Spleen (tissue), 11 donors: ENCODE measurements at regions not wholly inside any gene's neighbourhood (a gene's known extent, or its start where the extent isn't known, plus 50 kb on each side); places are given as distances from the start of the nearest gene placed in this dataset.

ENCODE experiments used
- DNase-seq: peaks from one replicate; pipeline ENCODE4 v3.0.0-alpha.2; 2020
- H3K27ac ChIP-seq, 8 donors: fragments of 200-600 bp; sonication (generic) in 7 of 8; 1 replicate in 4 of 8; 2 replicates in 4 of 8; pipeline versions ENCODE4 v1.5.0 to v1.8.0; 2016 to 2021; ENCODE audit warnings: inconsistent platforms in 4 of 8, mild to moderate bottlenecking in 4 of 8, moderate library complexity in 1 of 8
- H3K27me3 ChIP-seq, 7 donors: fragments of 200-600 bp; sonication (generic) in 6 of 7; replicated peaks in 1 of 7; 1 replicate in 4 of 7; 2 replicates in 3 of 7; pipeline versions ENCODE4 v1.5.0 to v1.8.0; 2016 to 2021; ENCODE audit warnings: inconsistent platforms in 3 of 7, mild to moderate bottlenecking in 1 of 7
- H3K36me3 ChIP-seq, 6 donors: fragments of 200-600 bp; sonication (generic) in 5 of 6; 1 replicate in 4 of 6; 2 replicates in 2 of 6; pipeline versions ENCODE4 v1.5.0 to v1.8.0; 2016 to 2021; ENCODE audit warnings: inconsistent platforms in 2 of 6
- H3K4me1 ChIP-seq, 6 donors: fragments of 200-600 bp; sonication (generic) in 5 of 6; 1 replicate in 3 of 6; 2 replicates in 3 of 6; pipeline versions ENCODE4 v1.5.0 to v1.8.0; 2016 to 2021; ENCODE audit warnings: inconsistent platforms in 3 of 6
- H3K4me3 ChIP-seq, 8 donors: fragments of 200-600 bp; sonication (generic) in 7 of 8; 1 replicate in 4 of 8; 2 replicates in 4 of 8; pipeline versions ENCODE4 v1.5.0 to v1.8.0; 2016 to 2021; ENCODE audit warnings: inconsistent platforms in 4 of 8, mild to moderate bottlenecking in 4 of 8, moderate library complexity in 2 of 8
- H3K9me3 ChIP-seq, 8 donors: fragments of 200-600 bp; sonication (generic) in 7 of 8; 1 replicate in 4 of 8; 2 replicates in 4 of 8; pipeline versions ENCODE4 v1.5.0 to v1.8.0; 2016 to 2021; ENCODE audit warnings: inconsistent platforms in 4 of 8
- POLR2A ChIP-seq, 3 donors: fragments of 450-650 bp; IDR thresholded peaks; one replicate each; pipeline ENCODE4 v1.5.1; 2017; ENCODE audit warnings: antibody characterized with exemption in 3 of 3, mild to moderate bottlenecking in 1 of 3
- POLR2AphosphoS5 ChIP-seq, 3 donors: sonication (generic); formaldehyde crosslinking; IDR thresholded peaks; one replicate each; pipeline ENCODE4 v1.5.1; 2017; ENCODE audit warnings: antibody characterized with exemption in 3 of 3
- WGBS, 5 donors: extraction: QIAGEN DNeasy Blood & Tissue Kit in 3 of 5; methylation state at CpG; one replicate each; pipeline versions ENCODE4 v1.1.5 to v1.1.7; 2013 to 2018; 5-methylcytosine and 5-hydroxymethylcytosine counted together
- intact Hi-C: fragments of 100-400 bp; cut with DNase I; formaldehyde crosslinking; loops from one replicate; pipeline ENCODE4 v1.15.0; 2023; ENCODE audit warnings: low total_unique reads
- TF ChIP-seq, protein P1 (sequence below), 11 experiments: fragments of 200-600 bp in 7 of 11; fragments of 450-650 bp in 4 of 11; sonication (generic) in 4 of 11; IDR thresholded peaks in 8 of 11; conservative IDR thresholded peaks in 3 of 11; 1 replicate in 7 of 11; 2 replicates in 4 of 11; pipeline versions ENCODE4 v1.4.0 to v1.8.0; 2016 to 2021; ENCODE audit warnings: antibody characterized with exemption in 11 of 11, inconsistent platforms in 4 of 11, mild to moderate bottlenecking in 1 of 11
- donor health status: healthy with polysubstance abuse.
- donor health status: DM: no; HTN: no; CAD: no; lungs with moderate emphysema.
- donor health status: DM: no; HTN: no; CAD: no.
- donor health status: Bipolar disorder and iron deficiency.
- donor health status: healthy.
- donor health status: DM: no; HTN: no; CAD: no.
- donor health status: DM: yes; HTN: yes; CAD: no.

DNA sequence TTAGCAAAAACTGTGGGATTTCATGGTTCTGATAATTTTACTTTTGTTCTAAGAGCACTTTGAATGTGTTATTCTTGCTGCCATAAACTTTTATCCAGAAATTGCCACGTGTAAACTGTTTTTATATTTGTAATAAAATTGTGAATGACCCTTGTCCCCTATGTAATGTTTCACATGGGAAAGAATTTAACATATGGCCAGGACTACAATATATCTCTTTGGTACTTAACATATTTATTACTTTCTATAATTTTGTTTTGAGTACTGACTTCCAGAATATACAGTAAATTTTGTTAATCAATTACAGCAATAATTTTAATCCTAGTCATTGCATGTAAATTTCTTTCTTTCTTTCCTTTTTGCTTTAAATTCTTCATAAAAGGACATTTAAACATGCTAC is 735.0 kb upstream of the PHF14 start:
- H3K27ac ChIP-seq: no peak overlapping the region
- intact Hi-C loops: no loop called here
- no peaks in the 10 kb centered on the region for H3K36me3 ChIP-seq
- 38 to 67% (median 52%) methylated on average over 1 of the region's 1 CpG for WGBS, 5 donors
- H3K4me1 ChIP-seq: no peaks in the 10 kb centered on the region
- H3K27me3 ChIP-seq: no peaks in the 10 kb centered on the region
- no peak overlapping the region for H3K4me3 ChIP-seq
- peaks cover 0 to 7% (median 0%) of the 10 kb centered on the region in 8 donors for H3K9me3 ChIP-seq
- DNase-seq: no peak
- TF ChIP-seq POLR2AphosphoS5 (IDR thresholded peaks at IDR 0.05) (no peak), POLR2A (IDR thresholded peaks at IDR 0.05) (no peak)
- TF ChIP-seq, protein P1, sequence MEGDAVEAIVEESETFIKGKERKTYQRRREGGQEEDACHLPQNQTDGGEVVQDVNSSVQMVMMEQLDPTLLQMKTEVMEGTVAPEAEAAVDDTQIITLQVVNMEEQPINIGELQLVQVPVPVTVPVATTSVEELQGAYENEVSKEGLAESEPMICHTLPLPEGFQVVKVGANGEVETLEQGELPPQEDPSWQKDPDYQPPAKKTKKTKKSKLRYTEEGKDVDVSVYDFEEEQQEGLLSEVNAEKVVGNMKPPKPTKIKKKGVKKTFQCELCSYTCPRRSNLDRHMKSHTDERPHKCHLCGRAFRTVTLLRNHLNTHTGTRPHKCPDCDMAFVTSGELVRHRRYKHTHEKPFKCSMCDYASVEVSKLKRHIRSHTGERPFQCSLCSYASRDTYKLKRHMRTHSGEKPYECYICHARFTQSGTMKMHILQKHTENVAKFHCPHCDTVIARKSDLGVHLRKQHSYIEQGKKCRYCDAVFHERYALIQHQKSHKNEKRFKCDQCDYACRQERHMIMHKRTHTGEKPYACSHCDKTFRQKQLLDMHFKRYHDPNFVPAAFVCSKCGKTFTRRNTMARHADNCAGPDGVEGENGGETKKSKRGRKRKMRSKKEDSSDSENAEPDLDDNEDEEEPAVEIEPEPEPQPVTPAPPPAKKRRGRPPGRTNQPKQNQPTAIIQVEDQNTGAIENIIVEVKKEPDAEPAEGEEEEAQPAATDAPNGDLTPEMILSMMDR (IDR thresholded peaks at IDR 0.05 in 8 of 11, conservative IDR thresholded peaks at IDR 0.05 in 3 of 11): no peak

DNA sequence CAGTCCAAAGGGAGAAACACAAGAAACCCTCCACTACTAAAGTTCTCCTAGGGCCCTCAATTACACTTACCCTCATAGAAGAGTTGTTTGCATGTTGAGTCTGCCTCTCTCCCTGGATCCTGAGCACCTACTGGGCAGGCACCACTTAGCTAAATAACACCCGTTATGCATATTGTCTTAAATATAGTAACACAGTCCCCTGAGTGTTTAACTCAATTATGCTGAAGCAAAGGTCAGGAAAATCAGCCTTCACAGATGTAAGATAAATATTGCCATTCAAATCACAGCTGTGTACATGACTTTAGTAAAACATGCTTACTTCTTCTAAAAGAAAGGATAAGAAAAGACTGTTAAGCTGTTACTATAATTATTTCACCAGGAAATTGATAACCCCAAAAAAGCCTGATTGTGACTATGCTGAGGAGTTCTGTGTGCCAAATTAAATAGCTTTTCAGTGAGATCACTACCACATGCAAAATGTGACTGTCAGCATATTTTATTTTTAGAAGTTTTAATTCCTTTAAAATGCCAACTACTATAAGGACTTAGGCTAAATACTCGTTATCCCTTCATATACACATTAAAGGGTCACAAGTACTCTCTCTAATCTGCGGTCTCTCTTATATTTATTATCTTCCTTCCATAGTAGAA is 733.9 kb upstream of the PHF14 start:
- TF ChIP-seq POLR2AphosphoS5 (IDR thresholded peaks at IDR 0.05) (no peak), POLR2A (IDR thresholded peaks at IDR 0.05) (no peak)
- TF ChIP-seq, protein P1 (IDR thresholded peaks at IDR 0.05 in 8 of 11, conservative IDR thresholded peaks at IDR 0.05 in 3 of 11): no peak

DNA sequence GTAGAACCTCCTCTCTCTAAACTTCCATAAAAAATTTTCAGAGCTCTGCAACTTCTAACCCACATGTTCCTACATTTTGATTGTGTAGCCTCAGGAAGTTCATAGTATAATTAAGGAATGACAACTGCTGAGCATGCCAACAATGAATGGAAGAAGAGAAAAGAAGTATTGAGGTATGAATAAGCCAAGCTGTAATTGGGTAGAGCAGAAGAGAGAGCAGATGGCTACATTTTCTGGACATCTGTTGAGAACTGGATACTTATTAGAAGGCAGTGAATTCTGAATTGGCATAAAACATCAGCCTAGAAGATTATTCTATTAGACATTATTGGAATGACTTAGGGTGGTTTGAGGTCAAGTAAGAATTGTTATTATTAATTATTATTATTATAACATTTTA is 728.3 kb upstream of the PHF14 start:
- Histone ChIP-seq H3K27ac (no peak overlapping the region), H3K36me3 (no peaks in the 10 kb centered on the region), H3K4me1 (no peaks in the 10 kb centered on the region), H3K9me3 (peaks cover 0 to 49% (median 21%) of the 10 kb centered on the region in 8 donors), H3K4me3 (no peak overlapping the region), H3K27me3 (no peaks in the 10 kb centered on the region)
- TF ChIP-seq POLR2A (IDR thresholded peaks at IDR 0.05) (no peak), POLR2AphosphoS5 (IDR thresholded peaks at IDR 0.05) (no peak)
- TF ChIP-seq, protein P1 (IDR thresholded peaks at IDR 0.05 in 8 of 11, conservative IDR thresholded peaks at IDR 0.05 in 3 of 11): no peak
- intact Hi-C loops: no loop called here
- DNase-seq: no peak

More for the DNA sequence above, 733.9 kb upstream of the PHF14 start:
- Histone ChIP-seq H3K36me3 (no peaks in the 10 kb centered on the region), H3K4me3 (no peak overlapping the region), H3K27ac (no peak overlapping the region), H3K9me3 (peaks cover 0 to 9% (median 0%) of the 10 kb centered on the region in 8 donors), H3K27me3 (no peaks in the 10 kb centered on the region), H3K4me1 (no peaks in the 10 kb centered on the region)
- 48 to 69% (median 67%) methylated on average over 3 of the region's 3 CpGs for WGBS, 5 donors
- no peak for DNase-seq
- intact Hi-C loops: no loop called here

DNA sequence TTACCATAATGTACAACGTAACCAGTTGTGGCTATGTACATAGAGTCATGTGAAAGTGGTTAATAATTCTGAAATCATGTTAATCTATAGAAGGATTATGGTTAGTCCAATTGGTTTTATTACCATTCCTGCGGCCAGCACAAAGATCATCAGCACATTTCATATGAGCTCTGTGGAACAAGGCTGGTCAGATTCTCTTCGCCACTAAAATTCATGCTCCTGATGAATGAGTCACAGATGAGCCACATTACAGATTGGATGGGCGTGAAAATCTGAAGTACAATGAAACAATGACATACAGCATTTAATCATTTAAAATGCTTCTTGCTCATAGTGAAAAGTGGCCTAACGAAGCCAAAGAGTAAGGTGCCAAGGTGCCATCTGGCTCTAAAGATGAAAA is 716.2 kb upstream of the PHF14 start:
- H3K4me3 ChIP-seq: no peak overlapping the region
- no peaks in the 10 kb centered on the region for H3K4me1 ChIP-seq
- DNase-seq: no peak
- H3K9me3 ChIP-seq: peaks cover 0 to 8% (median 0%) of the 10 kb centered on the region in 8 donors
- intact Hi-C loops: no loop called here
- no peak overlapping the region for H3K27ac ChIP-seq
- TF ChIP-seq, protein P1 (IDR thresholded peaks at IDR 0.05 in 8 of 11, conservative IDR thresholded peaks at IDR 0.05 in 3 of 11): no peak
- TF ChIP-seq POLR2AphosphoS5 (IDR thresholded peaks at IDR 0.05): no peak
- TF ChIP-seq POLR2A (IDR thresholded peaks at IDR 0.05): no peak
- 77 to 84% (median 81%) methylated on average over 5 of the region's 5 CpGs for WGBS, 5 donors
- H3K36me3 ChIP-seq: no peaks in the 10 kb centered on the region
- no peaks in the 10 kb centered on the region for H3K27me3 ChIP-seq
